ENCODE measurements at regions not wholly inside any gene's neighbourhood (a gene's known extent, or its start where the extent isn't known, plus 50 kb on each side); places are given as distances from the start of the nearest gene placed in this dataset.

GRCh38 chr9:82153032-82153431, 164.5 kb downstream of the SPATA31D1 start:
- DNase-seq (ENCODE audit: low spot score), result no peak

- no peak for DNase-seq (ENCODE audit: low spot score)
Measured at GRCh38 chr9:82154573-82154972, 166.0 kb downstream of the SPATA31D1 start.

- no peak for DNase-seq (ENCODE audit: low spot score)
Measured at GRCh38 chr9:82161876-82162275, 173.3 kb downstream of the SPATA31D1 start.

GRCh38 chr9:82164159-82164558, 175.6 kb downstream of the SPATA31D1 start:
- DNase-seq (ENCODE audit: low spot score), result no peak

- no peak for DNase-seq (ENCODE audit: low spot score)
Measured at GRCh38 chr9:82167296-82167695, 178.7 kb downstream of the SPATA31D1 start.

GRCh38 chr9:82168585-82168984, 180.0 kb downstream of the SPATA31D1 start:
- DNase-seq (ENCODE audit: low spot score), result no peak

- no peak for DNase-seq (ENCODE audit: low spot score)
Measured at GRCh38 chr9:82170866-82171265, 182.3 kb downstream of the SPATA31D1 start.

- no peak for DNase-seq (ENCODE audit: low spot score)
Measured at GRCh38 chr9:82171271-82171670, 182.7 kb downstream of the SPATA31D1 start.

- DNase-seq (ENCODE audit: low spot score), result no peak
Measured at GRCh38 chr9:82180711-82181110, 192.1 kb downstream of the SPATA31D1 start.

GRCh38 chr9:82183181-82183860, 194.7 kb downstream of the SPATA31D1 start:
- DNase-seq (ENCODE audit: low spot score), result no peak

- no peak for DNase-seq (ENCODE audit: low spot score)
Measured at GRCh38 chr9:82184524-82184923, 196.0 kb downstream of the SPATA31D1 start.

GRCh38 chr9:82188817-82189216, 200.2 kb downstream of the SPATA31D1 start:
- DNase-seq (ENCODE audit: low spot score), result no peak

GRCh38 chr9:82191082-82191770, 202.7 kb downstream of the SPATA31D1 start:
- DNase-seq (ENCODE audit: low spot score), result no peak

GRCh38 chr9:82192211-82192610, 203.6 kb downstream of the SPATA31D1 start:
- DNase-seq (ENCODE audit: low spot score), result no peak

- DNase-seq (ENCODE audit: low spot score), result no peak
Measured at GRCh38 chr9:82196622-82197441, 208.3 kb downstream of the SPATA31D1 start.

- no peak for DNase-seq (ENCODE audit: low spot score)
Measured at GRCh38 chr9:82201196-82201595, 212.6 kb downstream of the SPATA31D1 start.

- no peak for DNase-seq (ENCODE audit: low spot score)
Measured at GRCh38 chr9:82202808-82203207, 214.2 kb downstream of the SPATA31D1 start.

- DNase-seq (ENCODE audit: low spot score), result no peak
Measured at GRCh38 chr9:82206490-82206889, 217.9 kb downstream of the SPATA31D1 start.

GRCh38 chr9:82206946-82207345, 218.4 kb downstream of the SPATA31D1 start:
- no peak for DNase-seq (ENCODE audit: low spot score)

- no peak for DNase-seq (ENCODE audit: low spot score)
Measured at GRCh38 chr9:82208741-82209450, 220.3 kb downstream of the SPATA31D1 start.

- no peak for DNase-seq (ENCODE audit: low spot score)
Measured at GRCh38 chr9:82209797-82210470, 221.4 kb downstream of the SPATA31D1 start.

Data from SK-N-DZ (cell line).